A549 (cell line): ENCODE measurements at regions not wholly inside any gene's neighbourhood (a gene's known extent, or its start where the extent isn't known, plus 50 kb on each side); places are given as distances from the start of the nearest gene placed in this dataset.

ENCODE experiments used
- ATAC-seq, 2 experiments: fragments of 200-7000 bp in 1 of 2; fragments of >200 bp in 1 of 2; cut with Nextera tagmentation in 1 of 2; cut with Tn5 transposase in 1 of 2; 3 replicates each; pipeline versions ENCODE4 v1.8.0 to v1.9.1; 2018 to 2020; ENCODE audit warnings: mild to moderate bottlenecking in 1 of 2, moderate library complexity in 1 of 2
- CTCF ChIA-PET: fragments of 300-600 bp; sonication (Branson Sonifier 250); formaldehyde crosslinking; extraction: SDS; loops from one replicate; lab custom pipeline; 2021; ENCODE audit warnings: antibody characterized with exemption, inconsistent platforms; lab: Yijun Ruan, JAX
- POLR2A ChIA-PET: fragments of 350-600 bp; formaldehyde crosslinking; extraction: SDS; loops from one replicate; lab custom pipeline; 2021; ENCODE audit warnings: antibody characterized with exemption, inconsistent platforms; lab: Yijun Ruan, JAX
- DNase-seq, 2 experiments: peaks; one replicate each; pipeline versions ENCODE4 v3.0.0 to v3.0.0-alpha.2; 2011 to 2016; ENCODE audit warnings: low read depth in 1 of 2, low spot score in 1 of 2
- FAIRE-seq: peaks from 2 replicates; lab custom pipeline; 2011; peaks lifted over from hg19 to GRCh38; lab: Jason Lieb, UNC
- H3K27ac ChIP-seq, 2 experiments: fragments of >200 bp; sonication (Bioruptor Twin); formaldehyde crosslinking; 3 replicates each; pipeline ENCODE4 v1.5.1; 2016 to 2017
- H3K4me1 ChIP-seq: fragments of >200 bp; sonication (Bioruptor Twin); formaldehyde crosslinking; 3 replicates; pipeline ENCODE4 v1.6.1; 2016
- H3K4me2 ChIP-seq: fragments of >200 bp; sonication (Bioruptor Twin); formaldehyde crosslinking; 3 replicates; pipeline ENCODE4 v1.6.1; 2016
- H3K4me3 ChIP-seq: fragments of >200 bp; sonication (Bioruptor Twin); formaldehyde crosslinking; 3 replicates; pipeline ENCODE4 v1.5.1; 2016
- H3K9me3 ChIP-seq: fragments of >200 bp; sonication (Bioruptor Twin); formaldehyde crosslinking; 3 replicates; pipeline ENCODE4 v1.6.1; 2016
- CBX8 ChIP-seq: fragments of 200-600 bp; sonication (generic); IDR thresholded peaks from 2 replicates; pipeline ENCODE4 v1.6.1; 2016
- CEBPB ChIP-seq, 2 experiments: fragments of >200 bp in 1 of 2; sonication (Bioruptor Twin) in 1 of 2; formaldehyde crosslinking in 1 of 2; IDR thresholded peaks; 2 replicates each; pipeline ENCODE4 v1.6.1; 2012 to 2016
- CHD2 ChIP-seq: fragments of 150-350 bp; IDR thresholded peaks from 2 replicates; pipeline ENCODE4 v1.6.1; 2014; ENCODE audit warnings: low read length; ENCODE audit not compliant: partially characterized antibody
- CHD4 ChIP-seq: fragments of 200-600 bp; sonication (generic); IDR thresholded peaks from 2 replicates; pipeline ENCODE4 v1.6.1; 2016; ENCODE audit warnings: antibody characterized with exemption, mild to moderate bottlenecking, borderline replicate concordance
- EHMT2 ChIP-seq: fragments of 200-600 bp; sonication (generic); IDR thresholded peaks from 2 replicates; pipeline ENCODE4 v1.6.1; 2016; ENCODE audit warnings: antibody characterized with exemption, low read depth, mild to moderate bottlenecking, moderate library complexity
- FOSB ChIP-seq: fragments of 250-450 bp; sonication (Bioruptor Pico); IDR thresholded peaks from 2 replicates; pipeline ENCODE4 v1.5.0; 2020; ENCODE audit warnings: mild to moderate bottlenecking, moderate library complexity
- GATA3 ChIP-seq: IDR thresholded peaks from 2 replicates; pipeline ENCODE4 v1.6.1; 2012; ENCODE audit warnings: borderline replicate concordance
- HEYL ChIP-seq: fragments of 250-450 bp; sonication (Bioruptor Pico); IDR thresholded peaks from 2 replicates; pipeline ENCODE4 v1.8.0; 2021; ENCODE audit warnings: mild to moderate bottlenecking, moderate library complexity
- HOXA7 ChIP-seq: fragments of 250-450 bp; sonication (Bioruptor Pico); IDR thresholded peaks from 2 replicates; pipeline ENCODE4 v1.5.0; 2020; ENCODE audit warnings: mild to moderate bottlenecking, moderate library complexity
- MAFK ChIP-seq: fragments of 450-650 bp; IDR thresholded peaks from 2 replicates; pipeline ENCODE4 v1.6.1; 2014; ENCODE audit not compliant: partially characterized antibody
- MAZ ChIP-seq: fragments of 150-350 bp; IDR thresholded peaks from 2 replicates; pipeline ENCODE4 v1.6.1; 2014; ENCODE audit warnings: antibody characterized with exemption, low read depth, low read length, borderline replicate concordance
- NPAS2 ChIP-seq: fragments of 250-450 bp; sonication (Bioruptor Pico); IDR thresholded peaks from 2 replicates; pipeline ENCODE4 v1.8.0; 2022; ENCODE audit warnings: mild to moderate bottlenecking, moderate library complexity, borderline replicate concordance
- NR3C1 ChIP-seq: fragments of >200 bp; sonication (Bioruptor Twin); formaldehyde crosslinking; IDR thresholded peaks from 3 replicates; pipeline ENCODE4 v1.6.1; 2017
- POLR2A ChIP-seq: IDR thresholded peaks from 2 replicates; pipeline ENCODE4 v1.6.1; 2012; ENCODE audit warnings: mild to moderate bottlenecking, low read length
- RCOR1 ChIP-seq: fragments of 150-350 bp; IDR thresholded peaks from 2 replicates; pipeline ENCODE4 v1.6.1; 2014; ENCODE audit warnings: antibody characterized with exemption, low read length, low read depth
- SMC3 ChIP-seq: fragments of >200 bp; sonication (Bioruptor Twin); formaldehyde crosslinking; IDR thresholded peaks from 3 replicates; pipeline ENCODE4 v1.6.1; 2018; ENCODE audit warnings: inconsistent platforms
- SREBF2 ChIP-seq: fragments of 450-650 bp; IDR thresholded peaks from 2 replicates; pipeline ENCODE4 v1.6.1; 2014; ENCODE audit warnings: mild to moderate bottlenecking, moderate library complexity
- TFCP2L1 ChIP-seq: fragments of 250-450 bp; sonication (Bioruptor Pico); IDR thresholded peaks from 2 replicates; pipeline ENCODE4 v1.5.0; 2021; ENCODE audit warnings: mild to moderate bottlenecking
- TP53 ChIP-seq: fragments of 250-450 bp; sonication (Bioruptor Pico); IDR thresholded peaks from 2 replicates; pipeline ENCODE4 v1.5.0; 2021; ENCODE audit warnings: mild to moderate bottlenecking, moderate library complexity
- ZC3H11A ChIP-seq: fragments of 450-650 bp; IDR thresholded peaks from 2 replicates; pipeline ENCODE4 v1.6.1; 2014; ENCODE audit warnings: antibody characterized with exemption, mild to moderate bottlenecking
- ZFP36 ChIP-seq: fragments of 450-650 bp; IDR thresholded peaks from 2 replicates; pipeline ENCODE4 v1.6.1; 2014; ENCODE audit warnings: borderline replicate concordance; ENCODE audit not compliant: partially characterized antibody
- ZSCAN20 ChIP-seq: fragments of 250-450 bp; sonication (Bioruptor Pico); IDR thresholded peaks from 2 replicates; pipeline ENCODE4 v1.8.0; 2022; ENCODE audit warnings: mild to moderate bottlenecking, moderate library complexity
- whole genome bisulfite sequencing: methylation state at CpG from one replicate; pipeline ENCODE4 v1.1.6; 2017; ENCODE audit errors: missing lambda C conversion rate; 5-methylcytosine and 5-hydroxymethylcytosine counted together
- TF ChIP-seq, protein P1 (sequence below): fragments of 150-350 bp; IDR thresholded peaks from 2 replicates; pipeline ENCODE4 v1.6.1; 2014; ENCODE audit warnings: low read depth, mild to moderate bottlenecking, low read length
- TF ChIP-seq, protein P2 (sequence below): fragments of >200 bp; sonication (Bioruptor Twin); formaldehyde crosslinking; IDR thresholded peaks from 2 replicates; pipeline ENCODE4 v1.6.1; 2016
- TF ChIP-seq, protein P3 (sequence below): fragments of 250-450 bp; sonication (Bioruptor Pico); IDR thresholded peaks from 2 replicates; pipeline ENCODE4 v1.5.0; 2021; ENCODE audit warnings: mild to moderate bottlenecking, moderate library complexity, borderline replicate concordance
- TF ChIP-seq, protein P4 (sequence below): fragments of >200 bp; sonication (Bioruptor Twin); formaldehyde crosslinking; IDR thresholded peaks from 3 replicates; pipeline ENCODE4 v1.5.1; 2016

DNA sequence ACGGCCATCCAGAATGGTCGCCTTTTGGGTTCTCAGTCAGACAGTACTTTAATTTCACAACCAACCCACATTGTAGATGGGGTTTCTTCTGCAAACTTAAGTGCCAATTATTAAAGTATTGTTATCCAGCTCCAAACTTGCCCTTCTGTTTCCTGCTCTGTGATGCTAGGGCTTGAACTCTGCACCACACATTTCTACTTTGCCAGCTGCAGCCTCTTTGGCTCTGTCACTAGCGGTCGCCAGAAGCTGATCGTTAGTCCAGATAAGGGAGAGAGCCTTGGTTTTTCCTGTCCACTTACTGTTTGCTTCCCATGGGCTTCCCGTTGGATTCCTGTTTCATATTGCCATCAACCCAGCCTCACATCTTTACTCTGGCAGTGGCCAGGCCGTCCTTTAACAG is 196.6 kb downstream of the ASB9 start:
- DNase-seq = no peak
- FAIRE-seq = no peak
- no peak overlapping the region for H3K4me2 ChIP-seq
- TF ChIP-seq FOSB (CRISPR knock-in tag) = no peak
- TF ChIP-seq CBX8 = no peak
- no peak for TF ChIP-seq CEBPB (IDR thresholded peaks at IDR 0.05)
- TF ChIP-seq MAZ = no peak
- no peak for TF ChIP-seq CHD4
- TF ChIP-seq, protein P1, sequence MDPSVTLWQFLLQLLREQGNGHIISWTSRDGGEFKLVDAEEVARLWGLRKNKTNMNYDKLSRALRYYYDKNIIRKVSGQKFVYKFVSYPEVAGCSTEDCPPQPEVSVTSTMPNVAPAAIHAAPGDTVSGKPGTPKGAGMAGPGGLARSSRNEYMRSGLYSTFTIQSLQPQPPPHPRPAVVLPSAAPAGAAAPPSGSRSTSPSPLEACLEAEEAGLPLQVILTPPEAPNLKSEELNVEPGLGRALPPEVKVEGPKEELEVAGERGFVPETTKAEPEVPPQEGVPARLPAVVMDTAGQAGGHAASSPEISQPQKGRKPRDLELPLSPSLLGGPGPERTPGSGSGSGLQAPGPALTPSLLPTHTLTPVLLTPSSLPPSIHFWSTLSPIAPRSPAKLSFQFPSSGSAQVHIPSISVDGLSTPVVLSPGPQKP = no peak
- no peak for TF ChIP-seq RCOR1
- TF ChIP-seq, protein P2, sequence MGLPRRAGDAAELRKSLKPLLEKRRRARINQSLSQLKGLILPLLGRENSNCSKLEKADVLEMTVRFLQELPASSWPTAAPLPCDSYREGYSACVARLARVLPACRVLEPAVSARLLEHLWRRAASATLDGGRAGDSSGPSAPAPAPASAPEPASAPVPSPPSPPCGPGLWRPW = no peak
- no peak for TF ChIP-seq ZFP36
- no peak for TF ChIP-seq NPAS2
- TF ChIP-seq, protein P3, sequence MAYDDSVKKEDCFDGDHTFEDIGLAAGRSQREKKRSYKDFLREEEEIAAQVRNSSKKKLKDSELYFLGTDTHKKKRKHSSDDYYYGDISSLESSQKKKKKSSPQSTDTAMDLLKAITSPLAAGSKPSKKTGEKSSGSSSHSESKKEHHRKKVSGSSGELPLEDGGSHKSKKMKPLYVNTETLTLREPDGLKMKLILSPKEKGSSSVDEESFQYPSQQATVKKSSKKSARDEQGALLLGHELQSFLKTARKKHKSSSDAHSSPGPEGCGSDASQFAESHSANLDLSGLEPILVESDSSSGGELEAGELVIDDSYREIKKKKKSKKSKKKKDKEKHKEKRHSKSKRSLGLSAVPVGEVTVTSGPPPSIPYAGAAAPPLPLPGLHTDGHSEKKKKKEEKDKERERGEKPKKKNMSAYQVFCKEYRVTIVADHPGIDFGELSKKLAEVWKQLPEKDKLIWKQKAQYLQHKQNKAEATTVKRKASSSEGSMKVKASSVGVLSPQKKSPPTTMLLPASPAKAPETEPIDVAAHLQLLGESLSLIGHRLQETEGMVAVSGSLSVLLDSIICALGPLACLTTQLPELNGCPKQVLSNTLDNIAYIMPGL (CRISPR knock-in tag) = no peak
- no peak for TF ChIP-seq EHMT2
- TF ChIP-seq NR3C1 = no peak
- TF ChIP-seq, protein P4, sequence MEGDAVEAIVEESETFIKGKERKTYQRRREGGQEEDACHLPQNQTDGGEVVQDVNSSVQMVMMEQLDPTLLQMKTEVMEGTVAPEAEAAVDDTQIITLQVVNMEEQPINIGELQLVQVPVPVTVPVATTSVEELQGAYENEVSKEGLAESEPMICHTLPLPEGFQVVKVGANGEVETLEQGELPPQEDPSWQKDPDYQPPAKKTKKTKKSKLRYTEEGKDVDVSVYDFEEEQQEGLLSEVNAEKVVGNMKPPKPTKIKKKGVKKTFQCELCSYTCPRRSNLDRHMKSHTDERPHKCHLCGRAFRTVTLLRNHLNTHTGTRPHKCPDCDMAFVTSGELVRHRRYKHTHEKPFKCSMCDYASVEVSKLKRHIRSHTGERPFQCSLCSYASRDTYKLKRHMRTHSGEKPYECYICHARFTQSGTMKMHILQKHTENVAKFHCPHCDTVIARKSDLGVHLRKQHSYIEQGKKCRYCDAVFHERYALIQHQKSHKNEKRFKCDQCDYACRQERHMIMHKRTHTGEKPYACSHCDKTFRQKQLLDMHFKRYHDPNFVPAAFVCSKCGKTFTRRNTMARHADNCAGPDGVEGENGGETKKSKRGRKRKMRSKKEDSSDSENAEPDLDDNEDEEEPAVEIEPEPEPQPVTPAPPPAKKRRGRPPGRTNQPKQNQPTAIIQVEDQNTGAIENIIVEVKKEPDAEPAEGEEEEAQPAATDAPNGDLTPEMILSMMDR = no peak
- no peak for TF ChIP-seq HOXA7
- no peak for TF ChIP-seq TP53 (CRISPR knock-in tag)
- no peak overlapping the region for H3K27ac ChIP-seq
- ATAC-seq = no peak
- H3K4me3 ChIP-seq = no peak overlapping the region
- CTCF ChIA-PET = no interaction called here
- POLR2A ChIA-PET = no interaction called here
- 39% methylated on average over 7 of the region's 7 CpGs for WGBS
- H3K9me3 ChIP-seq = no peaks in the 10 kb centered on the region
- H3K4me1 ChIP-seq = no peaks in the 10 kb centered on the region

DNA sequence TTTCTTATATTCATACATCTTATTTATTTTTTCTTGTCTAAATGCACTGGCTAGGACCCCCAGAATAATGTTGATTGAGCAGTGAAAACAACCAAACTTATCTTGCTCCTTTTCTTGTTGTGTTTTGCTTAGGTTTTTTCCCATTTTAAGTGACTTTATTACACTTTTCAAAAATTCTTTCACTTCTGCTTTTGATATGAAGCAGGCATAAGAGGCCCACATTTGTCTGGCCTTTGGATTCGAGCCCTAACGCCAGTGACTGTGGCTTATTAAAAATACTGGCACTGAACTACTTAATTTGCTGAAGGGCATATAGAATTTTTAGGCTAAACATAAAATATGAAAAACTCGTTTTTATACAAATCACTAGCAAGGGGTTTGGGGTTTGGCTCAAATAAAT is 197.0 kb downstream of the ASB9 start:
- POLR2A ChIA-PET = no interaction called here
- DNase-seq = no peak
- 23% methylated on average over 3 of the region's 3 CpGs for WGBS
- no peaks in the 10 kb centered on the region for H3K9me3 ChIP-seq
- TF ChIP-seq ZC3H11A (no peak), NPAS2 (no peak), HEYL (no peak), MAFK (no peak), GATA3 (no peak), SMC3 (no peak), EHMT2 (no peak)
- TF ChIP-seq, all 56 proteins: peak for 0
- FAIRE-seq = no peak
- H3K4me1 ChIP-seq = no peaks in the 10 kb centered on the region
- ATAC-seq = no peak
- no peak overlapping the region for H3K27ac ChIP-seq
- H3K4me3 ChIP-seq = no peak overlapping the region
- CTCF ChIA-PET = no interaction called here
- H3K4me2 ChIP-seq = no peak overlapping the region

DNA sequence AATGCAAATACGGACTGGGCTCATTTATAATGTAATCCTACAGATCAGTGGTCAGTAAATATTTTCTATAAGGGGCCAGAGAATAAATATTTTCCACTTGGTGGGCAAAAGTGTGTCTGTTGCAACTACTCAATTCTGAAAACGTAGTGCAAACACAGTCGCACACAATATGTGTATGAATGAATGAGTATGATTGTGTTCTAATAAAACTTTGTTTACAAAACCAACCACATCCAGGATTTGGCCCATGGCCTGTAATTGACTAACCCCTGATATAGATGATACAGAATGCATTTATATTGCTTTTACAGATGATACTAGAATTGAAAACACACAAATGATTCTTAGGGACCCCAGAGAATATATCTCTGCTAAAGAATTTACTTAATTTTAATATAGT is 197.6 kb downstream of the ASB9 start:
- TF ChIP-seq TFCP2L1 (CRISPR knock-in tag) (no peak), ZSCAN20 (no peak), SREBF2 (no peak), ZFP36 (no peak), CHD2 (no peak), POLR2A (no peak)
- ChIA-PET CTCF (no interaction called here), POLR2A (no interaction called here)
- no peak overlapping the region for H3K4me3 ChIP-seq
- no peak overlapping the region for H3K4me2 ChIP-seq
- 11% methylated on average over 3 of the region's 3 CpGs for WGBS
- no peak overlapping the region for H3K27ac ChIP-seq
- no peak for DNase-seq
- H3K4me1 ChIP-seq = no peaks in the 10 kb centered on the region
- no peak for FAIRE-seq
- H3K9me3 ChIP-seq = no peaks in the 10 kb centered on the region
- no peak for ATAC-seq
